HT-29 (cell line): ENCODE measurements at regions not wholly inside any gene's neighbourhood (a gene's known extent, or its start where the extent isn't known, plus 50 kb on each side); places are given as distances from the start of the nearest gene placed in this dataset.
A peak's percentile ranks its signal among the peaks of the same experiment; 100 is the strongest.
"Not testable (repeated sequence)": the region's sequence is repeated elsewhere in the genome, so short reads cannot be mapped to it uniquely, and the experiment has no call there.

ENCODE experiments used
- DNase-seq: peaks from one replicate; pipeline ENCODE4 v3.0.0-alpha.2; 2015; ENCODE audit warnings: low spot score

GRCh38 chr13:90838317-90838960 is 509.0 kb upstream of the MIR17HG start:
- DNase-seq: no peak

GRCh38 chr13:90839061-90839460 is 508.4 kb upstream of the MIR17HG start:
- DNase-seq: peak; percentile 29

GRCh38 chr13:90846936-90847335 is 500.6 kb upstream of the MIR17HG start:
- no peak for DNase-seq

GRCh38 chr13:90853666-90854065 is 493.8 kb upstream of the MIR17HG start:
- DNase-seq: not testable (repeated sequence)

- no peak for DNase-seq
These were observed 489.6 kb upstream of the MIR17HG start for GRCh38 chr13:90857921-90858320.

- DNase-seq: no peak
These were observed 481.5 kb upstream of the MIR17HG start for GRCh38 chr13:90866006-90866405.

GRCh38 chr13:90867336-90867683 is 480.2 kb upstream of the MIR17HG start:
- DNase-seq: peak; percentile 94

- peak; percentile 55 for DNase-seq
These were observed 479.1 kb upstream of the MIR17HG start for GRCh38 chr13:90868321-90868920.

GRCh38 chr13:90869580-90869979 is 477.9 kb upstream of the MIR17HG start:
- no peak for DNase-seq

- DNase-seq: no peak
These were observed 474.9 kb upstream of the MIR17HG start for GRCh38 chr13:90872491-90873025.

GRCh38 chr13:90880790-90881189 is 466.7 kb upstream of the MIR17HG start:
- no peak for DNase-seq

- no peak for DNase-seq
These were observed 464.9 kb upstream of the MIR17HG start for GRCh38 chr13:90882551-90882950.

- DNase-seq: no peak
These were observed 463.9 kb upstream of the MIR17HG start for GRCh38 chr13:90883592-90883991.

GRCh38 chr13:90884066-90884465 is 463.4 kb upstream of the MIR17HG start:
- DNase-seq: no peak

GRCh38 chr13:90889906-90890834 is 457.3 kb upstream of the MIR17HG start:
- no peak for DNase-seq

- DNase-seq: no peak
These were observed 456.2 kb upstream of the MIR17HG start for GRCh38 chr13:90891329-90891728.

GRCh38 chr13:90893199-90893598 is 454.3 kb upstream of the MIR17HG start:
- not testable (repeated sequence) for DNase-seq

GRCh38 chr13:90896002-90896401 is 451.5 kb upstream of the MIR17HG start:
- no peak for DNase-seq

GRCh38 chr13:90898811-90899210 is 448.7 kb upstream of the MIR17HG start:
- no peak for DNase-seq

- DNase-seq: no peak
These were observed 448.1 kb upstream of the MIR17HG start for GRCh38 chr13:90899416-90899815.

GRCh38 chr13:90902255-90902654 is 445.2 kb upstream of the MIR17HG start:
- no peak for DNase-seq

- no peak for DNase-seq
These were observed 440.9 kb upstream of the MIR17HG start for GRCh38 chr13:90906554-90906953.
